D721Med (cell line): ENCODE measurements at regions not wholly inside any gene's neighbourhood (a gene's known extent, or its start where the extent isn't known, plus 50 kb on each side); places are given as distances from the start of the nearest gene placed in this dataset.

ENCODE experiments used
- DNase-seq: peaks from one replicate; pipeline ENCODE4 v3.0.0; 2011; ENCODE audit warnings: low spot score; ENCODE audit not compliant: insufficient read length
- FAIRE-seq: peaks from 2 replicates; lab custom pipeline; 2011; peaks lifted over from hg19 to GRCh38; lab: Jason Lieb, UNC
- CTCF ChIP-seq: IDR thresholded peaks from 2 replicates; pipeline ENCODE4 v1.5.1; 2012; ENCODE audit warnings: mild to moderate bottlenecking, control low read depth; ENCODE audit not compliant: insufficient read depth; ENCODE audit errors: missing control alignments

DNA sequence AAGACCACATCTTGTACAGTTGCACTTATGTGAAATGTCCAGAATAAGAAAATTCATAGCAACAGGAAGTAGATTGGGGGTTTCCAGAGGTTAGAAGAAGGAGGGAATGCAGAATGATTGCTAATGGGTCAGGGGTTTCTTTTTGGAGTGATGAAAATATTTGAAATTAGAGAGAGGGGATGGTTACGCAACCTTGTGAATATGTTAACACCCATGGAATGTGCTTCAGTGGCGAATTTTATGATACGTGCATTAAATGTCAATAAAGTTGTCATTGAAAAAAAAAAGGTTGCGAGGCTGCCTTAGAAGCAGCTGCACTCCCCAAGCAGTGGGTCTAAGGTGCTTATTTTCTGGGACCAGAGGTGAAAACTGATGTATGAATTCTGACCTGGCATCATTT, 64.4 kb upstream of the SUB1 start:
- TF ChIP-seq CTCF: no peak
- DNase-seq (no peak), FAIRE-seq (no peak)

GRCh38 chr5:32520356-32520755, 65.0 kb upstream of the SUB1 start:
- DNase-seq (no peak), FAIRE-seq (no peak)
- TF ChIP-seq CTCF: no peak

DNA sequence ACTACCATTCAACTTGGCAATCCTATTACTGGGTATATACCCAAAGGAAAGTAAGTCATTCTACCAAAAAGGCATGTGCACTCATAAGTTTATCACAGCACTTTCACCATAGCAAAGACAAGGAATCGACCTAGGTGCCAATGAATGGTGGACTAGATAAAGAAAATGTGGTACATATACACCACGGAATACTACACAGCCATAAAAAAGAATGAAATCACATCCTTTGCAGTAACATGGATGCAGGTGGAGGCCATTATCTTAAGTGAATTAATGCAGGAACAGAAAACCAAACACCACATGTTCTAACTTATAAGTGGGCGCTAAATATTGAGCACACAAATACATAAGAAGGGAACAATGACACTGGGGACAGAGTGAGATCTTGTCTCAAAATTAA, 65.8 kb upstream of the SUB1 start:
- no peak for DNase-seq
- TF ChIP-seq CTCF: no peak
- no peak for FAIRE-seq

GRCh38 chr5:32514806-32515205, 70.3 kb upstream of the ZFR start:
- no peak for TF ChIP-seq CTCF
- DNase-seq (no peak), FAIRE-seq (no peak)

GRCh38 chr5:32512926-32513325, 68.4 kb upstream of the ZFR start:
- no peak for FAIRE-seq
- TF ChIP-seq CTCF: no peak
- DNase-seq: no peak

DNA sequence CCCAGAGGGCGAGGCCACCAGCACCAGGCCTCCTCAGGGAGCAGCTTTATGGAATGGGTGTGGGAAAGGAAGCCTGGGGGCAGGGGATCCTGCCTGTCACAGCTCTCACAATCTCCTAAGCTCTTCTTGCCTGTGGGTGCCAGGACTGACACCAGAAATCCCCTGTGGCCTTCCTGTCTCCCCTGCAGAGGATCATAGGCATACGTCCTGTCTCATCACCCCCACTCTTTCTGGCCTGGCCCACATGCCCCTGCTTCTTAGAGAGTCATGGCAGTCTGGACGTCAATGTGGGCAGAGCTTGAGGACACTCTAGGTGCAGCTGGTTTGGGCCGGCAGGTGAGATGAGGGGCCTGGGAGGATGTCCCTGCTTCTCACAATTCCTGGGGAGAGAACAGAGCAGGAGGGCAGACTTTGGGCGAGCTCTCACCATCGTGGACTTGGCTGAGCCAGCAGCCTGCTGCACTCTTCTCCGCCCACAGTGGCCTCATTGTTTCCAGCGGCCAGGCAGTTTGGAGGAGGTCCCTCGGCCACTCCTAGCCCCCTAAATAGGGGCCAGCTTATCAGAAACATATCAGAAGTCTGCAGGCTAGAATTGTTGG, 67.3 kb upstream of the ZFR start:
- FAIRE-seq (no peak), DNase-seq (no peak)

More for the DNA sequence above, 67.3 kb upstream of the ZFR start:
- no peak for TF ChIP-seq CTCF
